ENCODE measurements at regions not wholly inside any gene's neighbourhood (a gene's known extent, or its start where the extent isn't known, plus 50 kb on each side); places are given as distances from the start of the nearest gene placed in this dataset.

DNA sequence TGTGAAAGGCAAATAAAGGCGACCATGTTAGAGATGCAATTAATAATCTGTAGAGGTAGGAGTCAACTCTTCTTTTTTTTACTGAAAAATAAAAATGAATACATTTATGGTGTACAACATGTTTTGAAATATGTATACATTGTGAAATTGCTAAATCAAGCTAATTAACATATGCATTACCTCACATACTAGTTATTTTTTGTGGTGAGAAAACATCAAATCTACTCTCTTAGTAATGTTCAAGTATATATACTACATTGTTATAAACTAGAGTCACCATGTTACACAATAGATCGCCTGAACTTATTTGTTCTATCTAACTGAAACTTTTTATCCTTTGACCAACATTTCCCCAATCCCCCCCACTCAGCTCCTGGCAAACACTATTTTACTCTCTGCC lies 143.2 kb downstream of the POU4F1 start:
- H4K20me1 ChIP-seq (ENCODE audit: control insufficient read depth, insufficient read depth, low read length, poor library complexity, severe bottlenecking), result no peaks in the 10 kb centered on the region
- Mint-ChIP-seq H3K9me3 (ENCODE audit: insufficient read depth) (peaks cover 6% of the 10 kb centered on the region), H3K27ac (no peak overlapping the region), H3K27me3 (no peaks in the 10 kb centered on the region), H3K4me3 (no peak overlapping the region), H3K4me1 (no peaks in the 10 kb centered on the region)
- H3K4me3 ChIP-seq (ENCODE audit: control extremely low read depth in 1 of 5, extremely low read depth in 1 of 5, insufficient read depth in 1 of 5, low read depth in 2 of 5, low read length in 4 of 5), result no peak overlapping the region
- no peaks in the 10 kb centered on the region for H3K79me2 ChIP-seq (ENCODE audit: control insufficient read depth, insufficient read depth, low read length)
- H2AFZ ChIP-seq (ENCODE audit: insufficient read depth, low read depth, low read length, poor library complexity, severe bottlenecking), result no peak overlapping the region
- no peak overlapping the region for H3K9ac ChIP-seq (ENCODE audit: low read length)
- intact Hi-C loops (cut with micrococcal nuclease), result no loop called here
- ATAC-seq (ENCODE audit: low read depth), result no peak
- no peak for DNase-seq
- no peak overlapping the region for H3K4me2 ChIP-seq (replicated peaks; ENCODE audit: low read depth, low read length, poor library complexity, severe bottlenecking)
- no CpG with 5 or more reads among the region's 2 CpGs for WGBS (ENCODE audit: insufficient coverage)
- H3K27ac ChIP-seq (ENCODE audit: low read length in 2 of 2), result no peak overlapping the region
- no peaks in the 10 kb centered on the region for H3K36me3 ChIP-seq (replicated peaks in 1 of 2; ENCODE audit: control extremely low read depth in 1 of 2, control insufficient read depth in 1 of 2, extremely low read depth in 1 of 2, insufficient read depth in 2 of 2, low read length in 1 of 2)
- H3K27me3 ChIP-seq (replicated peaks in 1 of 4; ENCODE audit: control extremely low read depth in 1 of 4, control insufficient read depth in 3 of 4, insufficient read depth in 4 of 4, low read length in 3 of 4), result no peaks in the 10 kb centered on the region
- no peak for TF ChIP-seq EZH2 (IDR thresholded peaks at IDR 0.05; ENCODE audit: borderline replicate concordance, insufficient read depth, low read depth, low read length, poor library complexity, severe bottlenecking)
- TF ChIP-seq, protein P1, sequence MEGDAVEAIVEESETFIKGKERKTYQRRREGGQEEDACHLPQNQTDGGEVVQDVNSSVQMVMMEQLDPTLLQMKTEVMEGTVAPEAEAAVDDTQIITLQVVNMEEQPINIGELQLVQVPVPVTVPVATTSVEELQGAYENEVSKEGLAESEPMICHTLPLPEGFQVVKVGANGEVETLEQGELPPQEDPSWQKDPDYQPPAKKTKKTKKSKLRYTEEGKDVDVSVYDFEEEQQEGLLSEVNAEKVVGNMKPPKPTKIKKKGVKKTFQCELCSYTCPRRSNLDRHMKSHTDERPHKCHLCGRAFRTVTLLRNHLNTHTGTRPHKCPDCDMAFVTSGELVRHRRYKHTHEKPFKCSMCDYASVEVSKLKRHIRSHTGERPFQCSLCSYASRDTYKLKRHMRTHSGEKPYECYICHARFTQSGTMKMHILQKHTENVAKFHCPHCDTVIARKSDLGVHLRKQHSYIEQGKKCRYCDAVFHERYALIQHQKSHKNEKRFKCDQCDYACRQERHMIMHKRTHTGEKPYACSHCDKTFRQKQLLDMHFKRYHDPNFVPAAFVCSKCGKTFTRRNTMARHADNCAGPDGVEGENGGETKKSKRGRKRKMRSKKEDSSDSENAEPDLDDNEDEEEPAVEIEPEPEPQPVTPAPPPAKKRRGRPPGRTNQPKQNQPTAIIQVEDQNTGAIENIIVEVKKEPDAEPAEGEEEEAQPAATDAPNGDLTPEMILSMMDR (IDR thresholded peaks at IDR 0.05), result no peak
- POLR2A ChIA-PET, result no interaction called here
- H3K9me3 ChIP-seq (ENCODE audit: control extremely low read depth in 1 of 3, control insufficient read depth in 2 of 3, insufficient read depth in 1 of 3, low read length in 2 of 3), result no peaks in the 10 kb centered on the region
- CTCF ChIA-PET, result no interaction called here
- no peaks in the 10 kb centered on the region for H3K4me1 ChIP-seq (ENCODE audit: control insufficient read depth in 2 of 2, insufficient read depth in 2 of 2, low read length in 2 of 2)

DNA sequence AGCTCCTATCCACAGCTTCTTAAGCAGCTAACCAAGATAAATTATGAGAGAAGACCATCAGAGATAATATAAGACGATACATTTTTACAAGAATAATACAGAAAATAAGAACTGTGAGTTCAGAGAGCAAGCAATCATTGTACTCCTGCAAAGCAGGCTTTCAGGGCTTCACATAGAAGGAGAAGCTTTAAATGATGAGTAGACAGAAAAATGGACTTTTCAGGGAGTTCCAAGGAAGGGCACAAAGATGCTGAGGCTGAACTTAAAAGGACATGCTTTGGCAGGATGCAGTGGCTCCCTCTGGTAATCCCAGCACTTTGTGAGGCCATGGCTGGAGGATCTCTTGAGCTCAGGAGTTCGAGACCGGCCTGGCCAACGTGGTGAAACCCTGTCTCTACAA lies 159.5 kb downstream of the POU4F1 start:
- ATAC-seq (ENCODE audit: low read depth), result no peak
- H3K27ac ChIP-seq (ENCODE audit: low read length in 2 of 2), result no peak overlapping the region

More for the DNA sequence above, 159.5 kb downstream of the POU4F1 start:
- H3K36me3 ChIP-seq (replicated peaks in 1 of 2; ENCODE audit: control extremely low read depth in 1 of 2, control insufficient read depth in 1 of 2, extremely low read depth in 1 of 2, insufficient read depth in 2 of 2, low read length in 1 of 2), result no peaks in the 10 kb centered on the region
- no peaks in the 10 kb centered on the region for H3K4me1 ChIP-seq (ENCODE audit: control insufficient read depth in 2 of 2, insufficient read depth in 2 of 2, low read length in 2 of 2)
- no peak overlapping the region for H3K4me3 ChIP-seq (ENCODE audit: control extremely low read depth in 1 of 5, extremely low read depth in 1 of 5, insufficient read depth in 1 of 5, low read depth in 2 of 5, low read length in 4 of 5)
- no peak overlapping the region for H3K4me2 ChIP-seq (replicated peaks; ENCODE audit: low read depth, low read length, poor library complexity, severe bottlenecking)
- no peaks in the 10 kb centered on the region for H3K4me1 Mint-ChIP-seq
- TF ChIP-seq, protein P1 (IDR thresholded peaks at IDR 0.05), result no peak
- no peak for TF ChIP-seq EZH2 (IDR thresholded peaks at IDR 0.05; ENCODE audit: borderline replicate concordance, insufficient read depth, low read depth, low read length, poor library complexity, severe bottlenecking)
- H2AFZ ChIP-seq (ENCODE audit: insufficient read depth, low read depth, low read length, poor library complexity, severe bottlenecking), result no peak overlapping the region
- CTCF ChIA-PET, result no interaction called here
- POLR2A ChIA-PET, result no interaction called here
- no peaks in the 10 kb centered on the region for H3K9me3 Mint-ChIP-seq (ENCODE audit: insufficient read depth)
- H3K27me3 ChIP-seq (replicated peaks in 1 of 4; ENCODE audit: control extremely low read depth in 1 of 4, control insufficient read depth in 3 of 4, insufficient read depth in 4 of 4, low read length in 3 of 4), result no peaks in the 10 kb centered on the region
- H3K27ac Mint-ChIP-seq, result no peak overlapping the region
- no peak overlapping the region for H3K9ac ChIP-seq (ENCODE audit: low read length)
- H3K9me3 ChIP-seq (ENCODE audit: control extremely low read depth in 1 of 3, control insufficient read depth in 2 of 3, insufficient read depth in 1 of 3, low read length in 2 of 3), result no peaks in the 10 kb centered on the region
- H3K4me3 Mint-ChIP-seq, result no peak overlapping the region
- WGBS (ENCODE audit: insufficient coverage), result 100% methylated on average over 1 of the region's 4 CpGs
- DNase-seq, result no peak
- no peaks in the 10 kb centered on the region for H4K20me1 ChIP-seq (ENCODE audit: control insufficient read depth, insufficient read depth, low read length, poor library complexity, severe bottlenecking)
- H3K27me3 Mint-ChIP-seq, result peaks cover 3% of the 10 kb centered on the region
- intact Hi-C loops (cut with micrococcal nuclease), result no loop called here
- H3K79me2 ChIP-seq (ENCODE audit: control insufficient read depth, insufficient read depth, low read length), result no peaks in the 10 kb centered on the region

Data from B cell (primary cell).